ENCODE measurements at regions not wholly inside any gene's neighbourhood (a gene's known extent, or its start where the extent isn't known, plus 50 kb on each side); places are given as distances from the start of the nearest gene placed in this dataset.

GRCh38 chr3:80086426-80086825 is 318.6 kb upstream of the ROBO1 start:
- Histone ChIP-seq H3K4me1 (no peaks in the 10 kb centered on the region), H3K36me3 (no peaks in the 10 kb centered on the region), H3K27ac (no peak overlapping the region), H3K27me3 (no peaks in the 10 kb centered on the region), H3K4me3 (no peak overlapping the region), H3K9me3 (no peaks in the 10 kb centered on the region)
- TF ChIP-seq EP300 (IDR thresholded peaks at IDR 0.05; ENCODE audit: low read depth) (no peak), POLR2AphosphoS5 (IDR thresholded peaks at IDR 0.05) (no peak), CTCF (IDR thresholded peaks at IDR 0.05) (no peak), POLR2A (IDR thresholded peaks at IDR 0.05) (no peak)
- no peak for DNase-seq
- intact Hi-C loops (cut with DNase I; ENCODE audit: low total_unique reads), result no loop called here
- in situ Hi-C loops (cut with MboI; ENCODE audit: low pct_ligation_motif_present in 1 of 4, low pct_unique_long_range_greater_than_20kb in 1 of 4, low sequenced_read_pairs in 3 of 4), result no loop called here

GRCh38 chr3:80079886-80080285 is 312.1 kb upstream of the ROBO1 start:
- TF ChIP-seq POLR2AphosphoS5 (IDR thresholded peaks at IDR 0.05) (no peak), EP300 (IDR thresholded peaks at IDR 0.05; ENCODE audit: low read depth) (no peak), POLR2A (IDR thresholded peaks at IDR 0.05) (no peak), CTCF (IDR thresholded peaks at IDR 0.05) (no peak)
- in situ Hi-C loops (cut with MboI; ENCODE audit: low pct_ligation_motif_present in 1 of 4, low pct_unique_long_range_greater_than_20kb in 1 of 4, low sequenced_read_pairs in 3 of 4), result no loop called here
- no peaks in the 10 kb centered on the region for H3K9me3 ChIP-seq
- H3K27me3 ChIP-seq, result no peaks in the 10 kb centered on the region
- no peak overlapping the region for H3K4me3 ChIP-seq
- intact Hi-C loops (cut with DNase I; ENCODE audit: low total_unique reads), result no loop called here
- H3K4me1 ChIP-seq, result no peaks in the 10 kb centered on the region
- no peaks in the 10 kb centered on the region for H3K36me3 ChIP-seq
- no peak for DNase-seq
- H3K27ac ChIP-seq, result no peak overlapping the region

- no peak for DNase-seq
- Histone ChIP-seq H3K36me3 (no peaks in the 10 kb centered on the region), H3K27me3 (no peaks in the 10 kb centered on the region), H3K4me3 (no peak overlapping the region), H3K4me1 (no peaks in the 10 kb centered on the region), H3K9me3 (no peaks in the 10 kb centered on the region), H3K27ac (no peak overlapping the region)
- TF ChIP-seq POLR2A (IDR thresholded peaks at IDR 0.05) (no peak), EP300 (IDR thresholded peaks at IDR 0.05; ENCODE audit: low read depth) (no peak), POLR2AphosphoS5 (IDR thresholded peaks at IDR 0.05) (no peak), CTCF (IDR thresholded peaks at IDR 0.05) (no peak)
- intact Hi-C loops (cut with DNase I; ENCODE audit: low total_unique reads) (no loop called here), in situ Hi-C loops (cut with MboI; ENCODE audit: low pct_ligation_motif_present in 1 of 4, low pct_unique_long_range_greater_than_20kb in 1 of 4, low sequenced_read_pairs in 3 of 4) (no loop called here)
- WGBS, 2 donors (ENCODE audit: low coverage in 1 of 2), result 43 to 49% methylated on average over 3 of the region's 3 CpGs
These were observed 300.7 kb upstream of the ROBO1 start for GRCh38 chr3:80068459-80068858.

GRCh38 chr3:80063535-80063934 is 295.7 kb upstream of the ROBO1 start:
- no peaks in the 10 kb centered on the region for H3K27me3 ChIP-seq
- H3K9me3 ChIP-seq, result no peaks in the 10 kb centered on the region
- intact Hi-C loops (cut with DNase I; ENCODE audit: low total_unique reads), result no loop called here
- no peaks in the 10 kb centered on the region for H3K4me1 ChIP-seq
- in situ Hi-C loops (cut with MboI; ENCODE audit: low pct_ligation_motif_present in 1 of 4, low pct_unique_long_range_greater_than_20kb in 1 of 4, low sequenced_read_pairs in 3 of 4), result no loop called here
- no peak overlapping the region for H3K4me3 ChIP-seq
- no peaks in the 10 kb centered on the region for H3K36me3 ChIP-seq
- TF ChIP-seq EP300 (IDR thresholded peaks at IDR 0.05; ENCODE audit: low read depth), result no peak
- TF ChIP-seq CTCF (IDR thresholded peaks at IDR 0.05), result no peak
- no peak for TF ChIP-seq POLR2AphosphoS5 (IDR thresholded peaks at IDR 0.05)
- TF ChIP-seq POLR2A (IDR thresholded peaks at IDR 0.05), result no peak
- H3K27ac ChIP-seq, result no peak overlapping the region
- DNase-seq, result no peak
- WGBS, 2 donors (ENCODE audit: low coverage in 1 of 2), result 83 to 91% methylated on average over 3 to 8 of the region's 8 CpGs
